Esophagus mucosa (tissue), 1 donor: ENCODE measurements at regions not wholly inside any gene's neighbourhood (a gene's known extent, or its start where the extent isn't known, plus 50 kb on each side); places are given as distances from the start of the nearest gene placed in this dataset.
"Not testable (repeated sequence)": the region's sequence is repeated elsewhere in the genome, so short reads cannot be mapped to it uniquely, and the experiment has no call there.

ENCODE experiments used
- ATAC-seq: fragments of 200-7000 bp; cut with Tn5 transposase; one replicate; pipeline ENCODE4 v1.9.1; 2020
- donor health status: DM: yes; HTN: yes; CAD: no.

DNA sequence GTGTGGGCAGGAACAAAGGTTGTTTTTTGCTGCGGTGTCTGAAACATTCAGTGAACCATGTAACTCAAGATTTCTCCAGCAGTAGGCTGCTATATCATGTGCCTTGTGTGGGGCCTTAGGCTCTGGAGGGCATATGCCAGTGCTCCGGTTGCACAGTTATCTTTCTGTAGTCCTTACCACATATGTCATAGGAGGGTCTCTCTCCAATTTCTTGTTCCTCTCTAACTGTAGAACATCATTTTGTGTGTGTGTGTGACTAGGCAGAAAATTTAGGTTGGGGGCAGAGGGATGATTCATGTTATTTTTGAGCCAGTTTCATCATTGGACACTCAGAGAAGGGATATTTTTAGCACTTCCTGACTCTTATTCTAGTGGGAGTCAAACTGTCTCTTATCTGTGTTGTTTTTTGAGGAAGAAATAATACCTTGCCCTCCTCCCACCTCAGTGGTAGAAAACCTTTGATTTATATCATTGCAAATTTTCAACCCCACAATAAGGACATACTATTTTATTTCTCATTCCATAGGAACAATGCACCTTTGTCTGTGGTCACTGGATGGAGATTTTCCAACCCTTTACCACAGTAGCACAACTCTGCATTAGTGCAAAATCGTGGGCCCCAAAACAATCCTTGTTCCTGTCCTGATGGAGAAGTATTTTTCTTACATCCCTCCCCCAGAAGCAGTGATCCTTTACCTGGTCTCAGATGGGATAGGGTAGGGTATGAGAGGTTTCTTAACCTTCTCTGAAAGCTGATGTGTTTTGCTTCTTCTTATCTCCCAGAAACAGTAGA lies 113.9 kb downstream of the CCDC74A start:
- no peak for ATAC-seq

DNA sequence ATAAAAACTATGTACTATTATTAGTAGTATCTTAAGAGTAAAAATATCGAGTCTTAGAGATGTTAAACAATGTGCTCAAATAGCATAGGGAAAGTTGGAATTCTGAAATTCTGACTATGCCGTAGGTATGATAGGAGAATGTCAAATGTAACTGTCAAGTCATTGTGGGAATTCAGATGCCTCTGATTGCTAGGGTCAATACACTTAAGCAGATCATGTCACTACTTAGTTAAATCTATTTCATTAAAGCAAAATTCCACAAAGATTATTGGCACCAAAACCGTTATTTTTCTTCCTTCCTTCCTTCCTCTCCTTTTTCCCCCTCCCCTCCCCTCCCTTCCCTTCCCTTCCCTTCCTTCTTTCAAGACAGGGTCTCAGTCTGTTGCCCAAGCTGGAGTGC lies 115.5 kb downstream of the CCDC74A start:
- ATAC-seq: not testable (repeated sequence)

DNA sequence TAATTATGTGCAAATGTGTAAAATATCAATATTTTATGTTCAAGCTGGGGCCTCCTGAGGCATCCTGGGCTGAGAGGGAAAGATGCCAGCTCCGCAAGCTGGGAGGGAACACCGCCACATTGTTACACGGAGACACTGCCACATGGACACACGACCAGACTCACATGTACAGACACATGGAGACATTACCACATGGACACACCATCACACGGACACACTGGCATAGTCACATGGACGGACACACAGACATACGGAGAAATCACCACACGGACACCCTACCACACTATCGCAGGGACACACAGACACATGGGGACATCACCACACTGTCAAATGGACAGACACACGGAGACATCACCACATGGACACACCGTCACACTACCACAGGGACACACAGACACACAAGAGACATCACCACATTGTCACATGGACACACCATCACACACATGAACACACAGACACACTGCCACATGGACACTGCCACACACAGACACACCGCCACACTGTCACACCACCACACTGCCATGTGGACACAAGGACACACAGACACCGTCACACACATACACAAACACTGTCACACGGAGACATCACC lies 117.6 kb downstream of the CCDC74A start:
- no peak for ATAC-seq

DNA sequence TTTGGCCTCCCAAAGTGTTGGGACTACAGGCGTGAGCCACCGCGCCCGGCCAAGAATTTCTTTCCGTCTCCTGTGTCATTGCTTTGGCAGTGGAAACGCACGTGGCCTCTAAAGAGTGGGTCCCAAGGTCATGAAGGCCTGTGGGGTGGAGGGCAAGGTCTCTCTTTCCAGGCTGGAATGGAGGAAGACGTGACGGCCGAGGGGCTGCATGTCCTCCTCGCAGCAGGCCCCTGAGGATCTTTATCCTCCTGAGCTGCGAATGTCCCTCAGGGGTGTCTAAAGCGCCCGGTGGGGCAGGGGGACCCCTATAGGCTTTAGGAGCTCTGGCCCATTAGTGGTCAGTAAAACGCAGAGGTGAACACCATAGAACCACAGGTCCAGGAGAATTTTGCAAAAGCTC lies 118.5 kb downstream of the CCDC74A start:
- ATAC-seq: not testable (repeated sequence)

DNA sequence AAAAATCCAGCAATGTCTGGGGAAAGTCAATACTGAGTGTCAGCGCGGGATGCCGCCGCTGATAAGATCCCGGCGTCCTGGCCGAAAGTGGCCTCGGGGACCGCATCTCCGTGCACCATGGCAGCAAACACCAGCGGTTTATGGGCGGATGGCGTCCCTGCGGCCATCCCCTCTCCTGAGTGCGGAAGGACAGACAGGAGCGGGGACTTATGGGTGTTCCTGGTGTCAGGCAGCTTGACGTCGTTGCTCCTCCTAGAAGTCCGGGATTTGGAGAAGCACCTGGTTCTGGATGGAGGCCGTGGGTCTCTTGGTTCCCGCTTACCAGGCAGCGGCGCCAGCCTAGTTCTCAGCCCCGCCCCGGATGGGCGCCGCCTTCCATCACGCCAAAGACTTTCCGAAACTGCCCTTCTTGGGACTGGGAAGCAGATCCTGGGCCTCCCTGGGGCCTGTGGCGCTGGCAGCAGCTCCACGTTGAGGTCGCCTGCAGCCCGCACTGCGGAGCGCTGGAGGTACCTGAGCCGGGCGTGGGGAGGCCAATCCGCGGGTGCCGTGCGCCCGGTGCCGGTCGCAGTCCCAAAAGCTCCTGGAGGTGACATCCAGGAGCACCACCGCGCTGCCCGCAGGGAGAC lies 119.1 kb downstream of the CCDC74A start:
- ATAC-seq: no peak

DNA sequence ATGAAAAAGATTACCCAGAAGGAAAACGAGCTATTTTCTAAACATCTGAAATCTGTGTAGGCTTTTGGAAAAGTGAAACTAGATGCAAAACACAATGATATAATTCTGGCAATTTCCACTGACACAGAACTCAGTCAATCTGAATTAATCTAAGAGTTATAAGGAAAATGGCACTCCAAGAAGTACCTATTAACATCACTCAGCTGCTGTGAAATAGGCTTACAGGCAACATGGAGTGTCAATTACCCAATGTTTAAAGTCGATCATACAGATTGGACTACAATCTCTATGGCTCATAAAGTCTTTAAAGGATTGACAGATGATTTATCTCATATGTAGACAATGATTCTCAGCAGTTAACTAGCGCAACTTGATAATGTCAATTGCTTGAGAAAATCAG lies 120.9 kb downstream of the CCDC74A start:
- ATAC-seq: not testable (repeated sequence)

DNA sequence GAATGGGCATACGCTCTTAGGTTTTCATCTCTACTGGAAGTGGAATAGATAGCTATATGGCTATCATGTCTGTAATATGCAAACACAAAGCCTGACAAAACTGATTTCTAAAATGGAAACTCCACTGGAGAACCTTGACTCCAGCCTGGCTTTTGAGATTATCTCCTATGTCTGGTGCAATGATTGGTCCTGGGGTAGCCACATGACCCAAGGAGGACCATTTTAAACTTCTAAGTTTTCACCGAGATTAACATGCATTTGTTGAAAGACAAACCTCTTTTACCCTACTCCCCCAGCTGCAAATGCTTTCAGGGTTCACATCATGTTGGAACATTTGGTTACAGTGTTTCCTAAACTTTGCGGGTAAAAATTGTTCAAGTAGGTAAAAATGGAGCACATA lies 124.6 kb downstream of the CCDC74A start:
- ATAC-seq: not testable (repeated sequence)

DNA sequence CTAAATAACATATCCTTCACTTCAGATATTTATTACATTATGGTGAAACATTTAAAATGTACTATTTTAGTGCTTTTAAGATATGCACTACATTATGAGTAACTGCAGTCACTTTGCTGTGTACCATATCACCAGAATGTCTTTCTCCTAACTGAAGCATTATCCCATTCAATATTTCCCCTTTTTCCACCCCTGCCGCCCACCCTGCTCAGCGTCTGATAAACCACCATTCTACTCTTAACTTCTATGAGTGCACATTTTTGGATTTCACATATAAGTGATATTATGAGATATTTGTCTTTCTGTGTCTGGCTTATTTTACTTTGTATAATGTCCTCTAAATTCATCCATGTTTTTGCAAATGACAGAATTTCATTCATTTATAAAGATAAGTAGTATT lies 126.4 kb downstream of the CCDC74A start:
- ATAC-seq: not testable (repeated sequence)

DNA sequence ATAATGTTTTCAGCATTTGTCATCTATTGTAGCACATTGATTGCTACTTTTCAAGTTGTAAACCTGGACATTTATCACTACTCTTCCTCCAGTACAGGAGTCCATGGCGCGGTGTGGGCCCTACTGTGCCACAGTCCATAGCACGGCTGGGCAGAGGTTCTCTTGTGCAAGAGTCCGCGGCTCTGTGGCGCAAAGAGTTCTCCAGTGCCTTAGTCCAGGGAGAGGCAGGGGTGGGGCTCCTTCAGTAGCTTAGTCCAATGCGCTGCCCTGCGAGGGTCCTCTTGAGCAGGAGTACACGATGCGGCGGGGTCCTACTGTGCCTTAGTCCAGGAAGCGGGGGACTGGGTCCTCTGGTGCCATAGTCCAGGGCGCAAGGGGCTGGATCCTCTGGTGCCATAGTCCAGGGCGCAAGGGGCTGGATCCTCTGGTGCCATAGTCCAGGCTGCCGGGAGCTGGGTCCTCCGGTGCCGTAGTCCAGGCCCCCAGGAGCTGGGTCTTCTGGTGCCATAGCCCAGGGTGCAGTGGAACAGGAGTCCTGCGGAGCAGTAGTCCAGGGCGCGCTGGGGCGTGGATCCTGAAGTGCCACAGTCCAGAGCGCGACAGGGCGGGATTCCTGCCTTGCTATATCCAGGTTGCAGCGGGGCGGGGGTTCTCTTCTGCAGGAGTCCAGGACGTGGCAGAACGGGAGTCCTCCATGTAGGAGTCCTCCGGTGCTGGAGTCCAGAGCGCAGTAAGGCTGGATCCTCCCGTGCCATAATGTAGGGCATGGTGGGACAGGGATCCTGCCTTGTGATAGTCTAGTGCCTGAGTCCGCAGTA lies 129.3 kb downstream of the CCDC74A start:
- ATAC-seq: no peak

DNA sequence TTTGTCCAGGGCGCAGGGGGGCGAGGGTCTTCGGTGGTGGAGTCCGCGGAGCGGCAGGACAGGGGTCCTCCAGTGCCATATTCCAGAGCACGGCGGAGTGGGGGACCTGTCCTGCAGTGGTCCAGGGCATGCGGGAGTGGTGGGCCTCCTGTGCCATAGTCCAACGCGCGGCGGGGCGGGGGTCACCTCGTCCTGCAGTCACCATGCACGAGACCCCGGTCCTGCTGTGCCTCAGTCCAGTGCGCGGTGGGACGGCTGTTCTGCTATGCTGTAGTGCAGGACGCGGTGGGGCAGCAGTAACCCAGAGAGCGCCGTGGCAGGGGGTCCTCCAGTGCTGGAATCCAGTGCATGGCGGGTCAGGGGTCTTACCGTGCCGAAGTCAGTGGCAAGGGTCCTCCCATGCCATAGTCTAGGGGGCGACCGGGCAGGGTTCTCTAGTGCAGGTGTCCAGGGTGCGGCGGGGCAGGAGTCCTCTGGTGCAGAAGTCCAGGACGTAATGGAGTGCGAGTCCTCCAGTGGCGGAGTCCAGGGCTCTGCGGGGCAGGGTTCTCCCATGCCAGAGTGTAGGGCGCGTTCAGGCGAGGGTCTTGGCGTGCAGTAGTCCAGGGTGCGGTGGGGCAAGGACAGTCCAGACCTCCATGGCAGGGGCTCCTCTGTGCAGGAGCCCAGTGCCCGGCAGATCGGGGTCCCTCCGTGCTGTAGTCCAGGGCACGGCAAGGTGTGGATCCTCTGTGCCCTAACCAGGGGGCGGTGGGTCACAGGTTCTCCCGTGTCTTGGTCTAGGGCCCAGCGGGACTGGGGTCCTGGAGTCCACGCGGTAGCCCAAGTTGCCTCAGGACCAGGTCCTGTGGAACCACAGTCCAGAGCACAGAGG lies 130.4 kb downstream of the CCDC74A start:
- no peak for ATAC-seq

DNA sequence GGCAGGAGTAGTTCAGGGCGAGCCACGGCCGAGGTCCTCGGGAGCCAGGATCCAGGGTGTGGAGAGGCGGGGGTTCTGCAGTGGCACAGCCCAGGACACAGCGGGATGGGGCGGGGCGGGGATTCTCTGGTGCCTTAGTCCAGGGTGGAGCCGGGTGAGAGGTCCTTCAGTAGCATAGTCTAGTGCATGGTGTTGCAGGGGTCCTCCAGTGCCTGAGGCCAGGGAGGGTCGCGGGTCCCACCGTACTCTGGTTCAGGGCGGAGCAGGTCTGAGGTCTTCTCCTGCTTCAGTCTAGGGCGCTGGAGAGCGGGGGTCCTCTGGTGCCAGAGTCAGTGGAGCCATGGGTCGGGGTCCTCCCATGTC lies 131.1 kb downstream of the CCDC74A start:
- no peak for ATAC-seq

DNA sequence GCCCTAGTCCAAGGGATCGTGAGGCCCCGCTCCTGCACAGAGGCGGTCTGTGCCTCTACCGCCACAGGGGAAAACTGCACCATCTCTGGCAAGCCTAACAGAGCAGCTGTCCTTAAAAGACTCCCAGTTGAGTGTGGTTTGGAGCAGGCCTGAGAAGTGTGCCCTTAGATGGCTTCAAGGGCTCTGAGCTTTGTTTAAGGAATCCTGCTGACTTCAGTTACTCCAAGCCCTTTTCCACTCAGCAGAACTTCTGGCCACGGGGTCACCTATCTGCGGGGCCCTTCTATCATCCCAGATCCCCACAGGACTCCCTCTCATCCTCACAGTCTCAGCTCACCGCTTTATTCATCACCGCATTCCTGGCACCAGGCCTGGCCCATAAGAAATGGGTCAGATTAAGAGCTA lies 131.5 kb downstream of the CCDC74A start:
- no peak for ATAC-seq

DNA sequence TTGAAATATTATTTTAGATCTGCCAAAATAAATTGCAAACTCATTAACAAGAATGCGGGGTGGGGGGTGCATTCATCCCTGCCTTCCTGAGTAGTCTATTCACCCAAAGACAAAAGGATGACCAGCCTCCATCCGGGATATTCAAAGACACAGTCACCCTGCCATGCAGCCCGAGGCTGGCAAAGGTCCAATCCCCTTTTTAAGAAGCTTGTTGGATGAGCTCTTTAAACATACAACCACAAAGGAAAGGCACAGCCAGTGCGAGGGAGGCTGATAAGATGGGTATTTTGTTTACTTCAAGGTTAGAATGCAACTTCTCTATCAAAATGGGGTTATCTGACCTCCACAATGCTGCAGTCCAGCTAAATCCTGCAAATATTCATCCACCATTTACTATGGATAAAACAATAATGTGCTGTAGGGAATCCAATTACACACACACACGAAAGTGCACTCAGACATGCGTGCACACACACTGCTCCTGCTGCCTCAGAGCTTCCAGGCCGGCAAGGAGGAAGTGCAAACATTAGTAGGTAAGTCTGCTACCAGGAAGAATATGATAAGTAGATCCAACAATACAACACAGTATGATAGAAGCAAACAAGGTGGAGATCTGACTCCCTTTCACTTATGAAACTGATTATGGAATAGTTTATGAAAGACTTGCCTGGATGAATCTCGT lies 133.6 kb downstream of the CCDC74A start:
- ATAC-seq: not testable (repeated sequence)

DNA sequence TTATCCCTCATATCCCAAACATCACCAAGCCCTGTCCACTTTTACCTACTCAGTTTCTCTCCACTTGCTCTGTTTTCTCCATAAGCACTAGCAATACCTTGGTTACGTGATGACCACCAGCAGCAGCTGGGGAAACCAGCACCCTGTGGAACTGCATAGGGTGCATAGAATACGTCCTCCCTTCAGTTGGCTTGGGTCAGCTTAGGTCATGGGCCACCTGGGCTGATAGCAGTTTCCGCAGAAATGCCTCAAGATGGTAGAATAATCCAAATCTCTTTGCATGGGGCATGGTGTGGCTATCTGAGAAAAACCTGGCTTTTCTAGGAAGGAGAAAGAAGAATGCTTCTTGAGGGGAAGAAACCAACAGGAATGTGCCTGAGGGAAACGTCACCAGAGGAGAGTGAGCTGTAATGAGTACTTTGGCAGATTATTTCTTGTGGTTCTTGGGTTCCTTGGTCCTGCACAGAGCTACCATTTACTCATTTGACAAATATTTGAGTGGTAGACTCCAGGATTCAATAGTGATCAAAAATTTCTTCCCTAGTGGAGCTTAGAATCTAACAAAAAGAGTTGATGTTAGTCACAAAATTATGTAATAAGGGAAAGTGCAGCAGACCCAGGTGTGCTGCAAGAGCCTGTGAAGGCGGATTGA lies 134.3 kb downstream of the CCDC74A start:
- ATAC-seq: not testable (repeated sequence)

DNA sequence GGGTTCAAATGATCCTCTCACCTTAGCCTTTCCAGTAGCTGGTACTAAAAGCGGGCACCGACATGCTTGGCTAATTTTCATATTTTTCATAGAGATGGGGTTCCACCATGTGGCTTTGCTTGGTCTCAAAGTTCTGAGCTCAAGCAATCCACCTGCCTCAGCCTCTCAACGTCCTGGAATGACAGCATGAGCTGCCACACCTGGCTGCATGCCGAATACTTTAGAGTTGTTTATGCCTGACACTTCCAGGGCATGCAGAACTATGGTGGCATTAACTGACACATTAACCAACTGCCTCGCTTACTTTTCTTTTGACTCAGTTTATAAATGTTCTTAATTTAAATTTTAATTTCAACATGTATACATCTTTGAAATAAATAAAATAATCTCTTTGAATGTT lies 135.8 kb downstream of the CCDC74A start:
- not testable (repeated sequence) for ATAC-seq

DNA sequence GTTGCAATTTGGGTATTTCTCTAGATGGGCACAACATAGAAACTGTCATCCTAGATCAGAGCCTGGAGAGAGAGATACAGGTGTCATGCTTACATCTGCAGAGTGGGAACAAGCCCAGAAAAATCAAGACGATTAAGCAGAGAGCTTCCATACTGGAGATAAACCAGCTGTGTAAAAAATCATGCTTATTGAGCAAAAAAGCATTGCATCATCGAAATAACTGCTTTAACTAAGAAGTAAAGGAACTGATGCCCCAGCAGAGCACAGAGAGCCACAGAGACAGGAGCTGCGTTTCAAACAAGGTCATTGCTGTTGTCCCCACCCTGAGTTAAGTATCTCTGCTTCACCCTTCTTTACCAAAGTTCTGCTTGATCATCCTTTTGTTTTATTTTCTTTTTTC lies 138.0 kb downstream of the CCDC74A start:
- not testable (repeated sequence) for ATAC-seq

DNA sequence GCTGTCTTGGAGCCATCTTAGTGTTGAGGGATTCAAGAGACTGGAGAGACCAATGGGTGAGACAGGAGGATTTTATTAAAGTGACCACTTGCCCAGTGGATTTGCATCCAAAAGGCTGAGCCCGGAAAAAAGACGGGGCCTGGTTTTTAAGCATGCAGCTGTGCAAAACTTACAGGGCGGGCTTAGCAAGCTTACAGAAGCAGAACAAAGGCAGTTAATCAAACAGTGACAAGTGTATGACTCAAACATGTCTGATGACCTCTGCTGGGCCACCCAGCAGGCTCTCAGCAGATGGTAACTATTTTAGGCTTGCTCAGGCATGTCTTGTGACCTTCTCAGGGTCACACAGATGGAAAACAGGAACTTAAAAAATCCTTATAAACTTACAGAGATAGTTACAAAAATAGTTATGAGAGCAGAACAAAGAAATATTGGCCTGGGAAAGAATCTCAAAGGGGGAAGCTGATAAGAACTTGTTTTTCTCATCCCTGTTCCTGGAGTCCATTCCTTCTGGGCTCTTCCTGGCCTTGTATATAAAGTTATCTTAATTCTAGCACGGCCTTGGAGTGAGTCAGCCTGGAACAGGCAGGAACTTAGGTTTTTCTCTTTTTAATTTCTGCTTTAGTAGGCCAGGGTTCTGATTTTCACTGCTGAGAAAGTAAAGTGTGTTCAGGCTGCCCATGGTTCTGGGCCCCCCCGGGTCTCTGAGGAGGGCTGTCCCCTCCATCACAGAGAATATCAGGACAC lies 141.3 kb downstream of the CCDC74A start:
- ATAC-seq: peak; percentile 45

DNA sequence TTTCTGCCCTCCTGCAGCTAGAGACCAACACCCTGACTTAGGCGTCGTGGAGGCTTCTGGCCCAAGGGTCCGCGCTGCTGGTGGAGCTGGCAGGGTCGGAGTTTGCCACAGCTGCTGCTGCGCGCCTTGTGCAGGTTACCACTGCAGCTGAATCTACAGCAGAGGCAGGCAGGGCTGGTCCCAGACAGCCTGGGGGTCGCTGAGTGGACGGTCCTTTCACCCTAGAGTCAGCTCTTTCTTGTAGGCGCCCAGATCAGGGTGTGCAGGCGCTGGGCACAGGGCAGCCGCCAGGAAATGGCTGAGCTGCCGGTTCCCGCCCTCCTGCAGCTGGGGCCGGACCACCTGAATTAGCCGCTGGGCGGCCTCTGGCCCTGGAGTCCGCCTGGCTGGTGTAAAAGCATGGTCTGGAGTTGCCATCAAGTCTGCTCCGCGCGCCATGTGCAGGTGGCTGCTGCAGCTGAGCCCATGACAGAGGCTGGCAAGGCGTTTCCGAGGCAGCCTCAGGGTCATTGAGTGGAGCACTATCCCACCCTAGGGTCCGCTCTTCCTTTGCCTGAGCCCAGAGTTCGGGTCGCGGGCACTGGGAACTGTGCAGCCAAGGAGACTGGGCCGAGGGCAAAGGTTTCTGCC lies 144.3 kb downstream of the CCDC74A start:
- ATAC-seq: not testable (repeated sequence)
